CD4-positive, alpha-beta memory T cell (primary cell): ENCODE measurements at regions not wholly inside any gene's neighbourhood (a gene's known extent, or its start where the extent isn't known, plus 50 kb on each side); places are given as distances from the start of the nearest gene placed in this dataset.

Source experiments
- CTCF ChIA-PET: fragments of 350-600 bp; sonication (Branson Sonifier 250); formaldehyde crosslinking; loops from one replicate; lab custom pipeline; 2021; ENCODE audit warnings: inconsistent platforms; ENCODE audit not compliant: partially characterized antibody; lab: Charles Lee
- POLR2A ChIA-PET: fragments of 350-600 bp; sonication (Branson Sonifier 250); formaldehyde crosslinking; loops from one replicate; lab custom pipeline; 2021; ENCODE audit not compliant: partially characterized antibody; lab: Charles Lee
- DNase-seq, 5 donors: peaks; one replicate each; pipeline versions ENCODE4 v3.0.0 to v3.0.0-alpha.2; 2020 to 2022; ENCODE audit warnings: mixed read lengths in 1 of 5
- H3K27ac ChIP-seq: one replicate; pipeline ENCODE4 v1.7.0; 2013; ENCODE audit warnings: low read depth, low read length
- H3K27me3 ChIP-seq: 2 replicates; pipeline ENCODE4 v1.7.0; 2013; ENCODE audit warnings: mild to moderate bottlenecking, low read length, moderate library complexity; ENCODE audit not compliant: insufficient read depth
- H3K36me3 ChIP-seq: 2 replicates; pipeline ENCODE4 v1.7.0; 2013; ENCODE audit warnings: mild to moderate bottlenecking, low read length, moderate library complexity; ENCODE audit not compliant: insufficient read depth
- H3K4me1 ChIP-seq: 2 replicates; pipeline ENCODE4 v1.7.0; 2013; ENCODE audit warnings: mild to moderate bottlenecking, low read length, moderate library complexity; ENCODE audit not compliant: insufficient read depth
- H3K4me3 ChIP-seq, 2 donors: one replicate each; pipeline ENCODE4 v1.7.0; 2013; ENCODE audit warnings: low read length in 2 of 2, mild to moderate bottlenecking in 1 of 2
- H3K9me3 ChIP-seq, 2 donors: one replicate each; pipeline ENCODE4 v1.7.0; 2013; ENCODE audit warnings: low read length in 2 of 2, control low read depth in 1 of 2; ENCODE audit not compliant: control insufficient read depth in 1 of 2
- H3K27ac Mint-ChIP-seq, 7 donors: one replicate each; pipeline ENCODE4 v1.8.0; 2020 to 2021; ENCODE audit warnings: mixed read lengths in 7 of 7, mild to moderate bottlenecking in 6 of 7, inconsistent platforms in 3 of 7, moderate library complexity in 3 of 7
- H3K27me3 Mint-ChIP-seq, 2 donors: one replicate each; pipeline ENCODE4 v1.8.0; 2020 to 2021; ENCODE audit warnings: mixed read lengths in 2 of 2
- H3K36me3 Mint-ChIP-seq, 2 donors: one replicate each; pipeline ENCODE4 v1.8.0; 2020 to 2021; ENCODE audit warnings: mixed read lengths in 2 of 2, inconsistent platforms in 1 of 2, mild to moderate bottlenecking in 1 of 2
- H3K4me1 Mint-ChIP-seq, 4 donors: one replicate each; pipeline ENCODE4 v1.8.0; 2020 to 2021; ENCODE audit warnings: mixed read lengths in 4 of 4, mild to moderate bottlenecking in 1 of 4
- H3K4me3 Mint-ChIP-seq, 8 donors: one replicate each; pipeline ENCODE4 v1.8.0; 2020 to 2021; ENCODE audit warnings: mixed read lengths in 8 of 8, mild to moderate bottlenecking in 7 of 8, moderate library complexity in 6 of 8, inconsistent platforms in 3 of 8
- H3K9me3 Mint-ChIP-seq, 8 donors: one replicate each; pipeline ENCODE4 v1.8.0; 2020 to 2021; ENCODE audit warnings: mixed read lengths in 8 of 8, mild to moderate bottlenecking in 5 of 8, inconsistent platforms in 3 of 8, moderate library complexity in 1 of 8
- intact Hi-C: fragments of 100-400 bp; cut with micrococcal nuclease; formaldehyde crosslinking; loops from one replicate; pipeline ENCODE4 v1.15.1; 2023

GRCh38 chr12:45670346-45671065, 59.0 kb upstream of the ARID2 start:
- peak overlapping the region in 2 of 7 donors; percentile 17 to 48 for H3K27ac Mint-ChIP-seq
- H3K4me3 ChIP-seq, result peak overlapping the region in 1 of 2 donors; percentile 2

GRCh38 chr12:45671254-45671653, 58.3 kb upstream of the ARID2 start:
- ChIA-PET CTCF (interaction anchor here (1.6 kb wide), 1 partner anchor 71 kb away, joined by 3 read pairs; no protein-coding TSS in a partner anchor), POLR2A (interaction anchor here (1.6 to 5.9 kb wide), 2 partner anchors 15 to 57 kb away, joined by 8 to 99 read pairs; partner anchors contain the start of gene ARID2)
- H3K27ac Mint-ChIP-seq, result peak overlapping the region in 1 of 7 donors; percentile 76
- Histone ChIP-seq H3K4me1 (peaks cover 32% of the 10 kb centered on the region), H3K27me3 (no peaks in the 10 kb centered on the region), H3K36me3 (no peaks in the 10 kb centered on the region), H3K4me3 (no peak overlapping the region), H3K27ac (no peak overlapping the region), H3K9me3 (no peaks in the 10 kb centered on the region)
- H3K9me3 Mint-ChIP-seq, result no peaks in the 10 kb centered on the region
- intact Hi-C loops, result no loop called here
- no peaks in the 10 kb centered on the region for H3K36me3 Mint-ChIP-seq
- no peaks in the 10 kb centered on the region for H3K27me3 Mint-ChIP-seq
- DNase-seq, result no peak
- H3K4me3 Mint-ChIP-seq, result peak overlapping the region in 2 of 8 donors; percentile 12 to 23
- peaks cover 21 to 36% (median 27%) of the 10 kb centered on the region in 4 donors for H3K4me1 Mint-ChIP-seq

More at GRCh38 chr12:45670346-45671065, 59.0 kb upstream of the ARID2 start:
- H3K9me3 Mint-ChIP-seq, result no peaks in the 10 kb centered on the region
- H3K4me3 Mint-ChIP-seq, result peak overlapping the region in 6 of 8 donors; percentile 15 to 62 (median 42)
- peaks cover 21 to 39% (median 27%) of the 10 kb centered on the region in 4 donors for H3K4me1 Mint-ChIP-seq
- Histone ChIP-seq H3K9me3 (no peaks in the 10 kb centered on the region), H3K27ac (no peak overlapping the region), H3K36me3 (no peaks in the 10 kb centered on the region), H3K27me3 (no peaks in the 10 kb centered on the region), H3K4me1 (peaks cover 32% of the 10 kb centered on the region)
- peak; percentile 30 to 61 (median 44) for DNase-seq
- H3K36me3 Mint-ChIP-seq, result no peaks in the 10 kb centered on the region
- ChIA-PET CTCF (interaction anchor here (0.6 to 3.1 kb wide), 9 partner anchors 9 to 1363 kb away, joined by 3 to 41 read pairs (median 3); partner anchors contain the start of gene ARID2), POLR2A (interaction anchor here (1.2 to 5.9 kb wide), 3 partner anchors 15 to 455 kb away, joined by 3 to 99 read pairs (median 8); partner anchors contain the start of genes ANO6 and ARID2)
- intact Hi-C loops, result no loop called here
- no peaks in the 10 kb centered on the region for H3K27me3 Mint-ChIP-seq

- Histone ChIP-seq H3K4me1 (peaks cover 20% of the 10 kb centered on the region), H3K27me3 (no peaks in the 10 kb centered on the region), H3K27ac (no peak overlapping the region), H3K4me3 (no peak overlapping the region), H3K9me3 (no peaks in the 10 kb centered on the region), H3K36me3 (no peaks in the 10 kb centered on the region)
- Mint-ChIP-seq H3K4me1 (peaks cover 10 to 18% (median 12%) of the 10 kb centered on the region in 4 donors), H3K27me3 (no peaks in the 10 kb centered on the region), H3K27ac (no peak overlapping the region), H3K4me3 (no peak overlapping the region), H3K9me3 (no peaks in the 10 kb centered on the region), H3K36me3 (no peaks in the 10 kb centered on the region)
- CTCF ChIA-PET, result interaction anchor here (0.5 kb wide), 1 partner anchor 71 kb away, joined by 3 read pairs; no protein-coding TSS in a partner anchor
- intact Hi-C loops, result no loop called here
- POLR2A ChIA-PET, result no interaction called here
- no peak for DNase-seq
These were observed 55.1 kb upstream of the ARID2 start for GRCh38 chr12:45674181-45674977.

- no peak overlapping the region for H3K27ac Mint-ChIP-seq
- H3K4me1 Mint-ChIP-seq, result peaks cover 0 to 7% (median 3%) of the 10 kb centered on the region in 4 donors
- Histone ChIP-seq H3K27ac (no peak overlapping the region), H3K36me3 (no peaks in the 10 kb centered on the region), H3K4me1 (peaks cover 8% of the 10 kb centered on the region), H3K4me3 (no peak overlapping the region), H3K9me3 (no peaks in the 10 kb centered on the region), H3K27me3 (no peaks in the 10 kb centered on the region)
- POLR2A ChIA-PET, result no interaction called here
- intact Hi-C loops, result no loop called here
- CTCF ChIA-PET, result no interaction called here
- no peaks in the 10 kb centered on the region for H3K36me3 Mint-ChIP-seq
- H3K27me3 Mint-ChIP-seq, result no peaks in the 10 kb centered on the region
- no peaks in the 10 kb centered on the region for H3K9me3 Mint-ChIP-seq
- DNase-seq, result no peak
- H3K4me3 Mint-ChIP-seq, result no peak overlapping the region
These were observed 54.0 kb upstream of the ARID2 start for GRCh38 chr12:45675534-45675933.
